ENCODE measurements at regions not wholly inside any gene's neighbourhood (a gene's known extent, or its start where the extent isn't known, plus 50 kb on each side); places are given as distances from the start of the nearest gene placed in this dataset.

- no peak for TF ChIP-seq POLR2A (IDR thresholded peaks at IDR 0.05)
- TF ChIP-seq, protein P1, sequence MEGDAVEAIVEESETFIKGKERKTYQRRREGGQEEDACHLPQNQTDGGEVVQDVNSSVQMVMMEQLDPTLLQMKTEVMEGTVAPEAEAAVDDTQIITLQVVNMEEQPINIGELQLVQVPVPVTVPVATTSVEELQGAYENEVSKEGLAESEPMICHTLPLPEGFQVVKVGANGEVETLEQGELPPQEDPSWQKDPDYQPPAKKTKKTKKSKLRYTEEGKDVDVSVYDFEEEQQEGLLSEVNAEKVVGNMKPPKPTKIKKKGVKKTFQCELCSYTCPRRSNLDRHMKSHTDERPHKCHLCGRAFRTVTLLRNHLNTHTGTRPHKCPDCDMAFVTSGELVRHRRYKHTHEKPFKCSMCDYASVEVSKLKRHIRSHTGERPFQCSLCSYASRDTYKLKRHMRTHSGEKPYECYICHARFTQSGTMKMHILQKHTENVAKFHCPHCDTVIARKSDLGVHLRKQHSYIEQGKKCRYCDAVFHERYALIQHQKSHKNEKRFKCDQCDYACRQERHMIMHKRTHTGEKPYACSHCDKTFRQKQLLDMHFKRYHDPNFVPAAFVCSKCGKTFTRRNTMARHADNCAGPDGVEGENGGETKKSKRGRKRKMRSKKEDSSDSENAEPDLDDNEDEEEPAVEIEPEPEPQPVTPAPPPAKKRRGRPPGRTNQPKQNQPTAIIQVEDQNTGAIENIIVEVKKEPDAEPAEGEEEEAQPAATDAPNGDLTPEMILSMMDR (IDR thresholded peaks at IDR 0.05) = no peak
- no peak for TF ChIP-seq POLR2AphosphoS5 (IDR thresholded peaks at IDR 0.05; ENCODE audit: insufficient read depth in 1 of 2, low read depth in 1 of 2)
These were observed 136.3 kb downstream of the SNAPC1 start for GRCh38 chr14:61898568-61898967.

Measured in vagina (tissue), 2 donors.